Fibroblast of peridontal ligament (primary cell): ENCODE measurements at regions not wholly inside any gene's neighbourhood (a gene's known extent, or its start where the extent isn't known, plus 50 kb on each side); places are given as distances from the start of the nearest gene placed in this dataset.

Experiments
- DNase-seq: peaks from one replicate; pipeline ENCODE4 v3.0.0-alpha.2; 2010; ENCODE audit errors: extremely low read depth

- no peak for DNase-seq
These were observed 668.7 kb downstream of the BRD1 start for GRCh38 chr22:49158741-49159564.

GRCh38 chr22:49157529-49158339 lies 669.9 kb downstream of the BRD1 start:
- DNase-seq = no peak

GRCh38 chr22:49156662-49157285 lies 670.9 kb downstream of the BRD1 start:
- DNase-seq = no peak

DNA sequence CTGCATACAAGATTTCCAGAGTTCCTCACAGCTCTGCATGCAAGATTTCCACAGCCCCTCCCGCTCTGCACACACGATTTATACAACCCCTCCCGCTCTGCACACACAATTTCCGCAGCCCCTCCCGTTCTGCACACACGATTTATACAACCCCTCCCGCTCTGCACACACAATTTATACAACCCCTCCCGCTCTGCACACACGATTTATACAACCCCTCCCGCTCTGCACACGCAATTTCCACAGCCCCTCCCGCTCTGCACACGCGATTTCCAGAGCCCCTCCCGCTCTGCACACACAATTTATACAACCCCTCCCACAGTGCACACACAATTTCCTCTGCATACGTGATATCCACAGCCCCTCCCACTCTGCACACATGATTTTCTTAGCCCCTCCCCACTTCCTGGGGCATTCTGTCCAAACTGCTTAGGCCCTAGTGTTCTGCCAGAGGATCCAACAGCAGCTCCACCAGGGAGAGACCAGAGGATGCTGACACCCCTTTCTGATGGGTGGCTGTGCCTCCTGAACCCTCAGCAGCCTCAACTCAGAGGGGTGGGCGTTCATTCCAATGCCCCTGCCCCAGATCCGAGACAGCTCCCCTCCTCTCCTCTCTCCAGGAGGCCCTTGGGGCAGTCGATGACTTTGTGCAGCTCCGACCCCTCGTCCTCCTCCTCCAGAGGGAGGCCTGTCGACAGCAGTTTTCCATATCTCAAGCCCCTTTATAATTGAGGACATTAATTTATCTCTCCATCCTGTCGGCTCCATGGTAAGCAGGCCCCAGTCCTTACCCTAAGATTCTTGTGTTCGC lies 671.7 kb downstream of the BRD1 start:
- DNase-seq = no peak

DNA sequence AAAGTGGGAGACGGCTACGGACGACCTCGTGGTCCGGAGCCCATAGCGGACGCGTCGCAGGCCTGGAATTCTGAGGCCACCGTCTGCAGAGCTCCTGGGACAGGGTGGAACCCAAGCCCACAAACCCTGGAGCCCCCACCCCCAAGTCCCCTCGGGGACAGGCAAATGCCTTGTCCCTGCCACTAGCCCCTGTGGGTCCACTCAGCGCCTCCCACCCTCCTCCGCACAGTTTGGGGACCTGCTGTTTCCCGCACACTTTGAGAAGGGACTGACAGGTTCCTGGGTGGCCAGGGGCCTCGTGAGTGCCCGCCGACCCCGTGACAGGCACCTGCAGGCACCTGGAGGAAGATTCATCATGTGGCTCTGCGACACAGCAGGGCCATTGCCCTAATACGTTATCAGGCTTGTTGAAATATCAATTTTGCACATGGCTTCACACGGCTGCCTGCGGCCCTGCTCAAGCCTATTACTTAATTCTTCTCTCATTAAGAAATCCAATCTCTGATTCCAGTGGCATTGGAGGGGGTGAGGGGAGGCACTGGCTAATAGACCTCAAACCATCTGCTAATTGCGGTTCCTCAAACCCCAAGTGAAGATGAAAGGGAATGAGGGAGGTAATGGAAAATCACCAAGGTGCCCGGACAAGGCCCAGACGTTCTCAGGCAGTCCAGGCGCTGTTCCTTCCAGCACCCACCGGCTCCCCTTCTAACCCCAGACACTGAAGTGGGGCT lies 672.5 kb downstream of the BRD1 start:
- no peak for DNase-seq

DNA sequence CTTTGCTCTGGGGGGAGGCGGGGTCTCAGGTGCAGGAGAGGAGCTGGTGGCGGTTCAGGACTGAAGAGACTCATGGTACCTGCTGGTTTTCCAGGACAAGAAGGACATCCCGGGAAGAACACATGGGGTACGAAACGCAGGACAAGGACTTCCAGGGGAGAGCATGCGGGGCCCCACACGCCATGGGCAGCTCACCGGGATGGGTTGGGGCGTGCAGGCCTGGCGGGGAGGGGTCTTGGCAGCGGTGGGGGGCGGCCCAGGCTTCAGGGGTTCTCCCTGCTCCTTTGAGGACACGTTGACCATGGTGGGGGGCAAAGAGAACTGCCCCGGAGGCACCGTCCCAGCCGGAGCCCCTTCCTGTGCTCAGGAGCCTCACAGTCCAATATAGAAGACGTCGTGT lies 673.2 kb downstream of the BRD1 start:
- DNase-seq = no peak

DNA sequence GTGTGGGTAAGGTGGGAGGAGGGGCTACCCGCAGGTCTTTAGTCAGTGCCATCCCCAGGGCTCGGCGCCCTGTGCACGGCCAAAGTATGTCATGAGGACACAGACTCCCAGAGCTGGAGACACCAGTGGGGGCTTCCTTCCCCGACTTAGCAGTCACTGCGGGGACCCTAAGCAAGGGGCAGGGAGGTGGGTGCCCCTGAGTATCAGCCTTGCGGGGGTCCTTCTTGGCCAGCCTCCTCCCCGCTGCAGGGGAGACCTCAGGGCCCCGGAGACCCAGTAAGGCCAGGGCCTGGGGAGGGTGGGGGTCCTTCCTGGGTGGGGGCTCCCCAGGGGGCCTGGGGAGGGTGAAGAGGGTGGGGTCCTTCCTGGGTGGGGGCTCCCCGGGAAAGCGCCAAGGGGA lies 673.8 kb downstream of the BRD1 start:
- no peak for DNase-seq

GRCh38 chr22:49152939-49153770 lies 674.5 kb downstream of the BRD1 start:
- DNase-seq = no peak

- DNase-seq = no peak
These were observed 675.3 kb downstream of the BRD1 start for GRCh38 chr22:49152127-49152938.

DNA sequence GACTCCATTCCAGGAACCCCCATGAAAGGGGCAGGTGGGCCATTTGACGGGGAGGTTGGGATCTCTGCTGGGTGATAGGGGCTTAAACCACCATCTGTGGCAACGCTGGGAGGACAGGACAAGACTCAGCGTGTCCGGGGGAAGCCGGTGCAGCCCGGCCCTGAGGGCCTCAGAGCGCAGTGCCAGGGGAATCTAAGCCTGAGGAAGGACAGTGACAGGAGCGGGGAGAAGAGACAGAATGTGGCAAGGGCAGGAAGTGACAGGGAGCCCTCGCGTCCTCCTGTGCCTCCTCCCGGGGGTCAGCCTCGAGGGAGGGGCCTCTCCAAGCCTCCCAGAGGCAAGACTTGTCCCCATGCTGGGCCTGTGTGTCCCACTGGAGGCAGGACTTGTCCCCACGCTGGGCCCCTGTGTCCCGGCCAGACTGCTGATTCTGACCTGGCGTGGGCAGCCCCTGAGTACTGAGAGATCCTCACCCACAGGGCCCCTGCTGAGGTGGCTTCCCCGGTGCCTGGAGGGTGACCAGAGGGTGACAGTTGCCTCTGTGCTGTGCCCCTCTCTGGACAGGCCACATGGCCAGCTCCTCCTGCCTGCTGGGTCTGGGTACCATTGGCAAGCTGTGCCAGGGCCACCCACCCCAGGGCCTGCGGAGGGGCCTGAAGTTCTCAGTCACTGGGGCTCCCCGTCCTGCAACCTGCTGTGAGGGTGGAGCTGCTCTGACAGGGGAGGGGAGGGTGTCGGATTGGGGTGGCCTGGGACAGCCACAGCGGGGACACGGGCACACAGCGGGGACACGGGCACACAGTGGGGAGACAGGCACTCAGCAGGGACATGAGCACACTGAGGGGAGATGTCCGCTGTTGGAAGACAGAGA lies 676.2 kb downstream of the BRD1 start:
- no peak for DNase-seq

DNA sequence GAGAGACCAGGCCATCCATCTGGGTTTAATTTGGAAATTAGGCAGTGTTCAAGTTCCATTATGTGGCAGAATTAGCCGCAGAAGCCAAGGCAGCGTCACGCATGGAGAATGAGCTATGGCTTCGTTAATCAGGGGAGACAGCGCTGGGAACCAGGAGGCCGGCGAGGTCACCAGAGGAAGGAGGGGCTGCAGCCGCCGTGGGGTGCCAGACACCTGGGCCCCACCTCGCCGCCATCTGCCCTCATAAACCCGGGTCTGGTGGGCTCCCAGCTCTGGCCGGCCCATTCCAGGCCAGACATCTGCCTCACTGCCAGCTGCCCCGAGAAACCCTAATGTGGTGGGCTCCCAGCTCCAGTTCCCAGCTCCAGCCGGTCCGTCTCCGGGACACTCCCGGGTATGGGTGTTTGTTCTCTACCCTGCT lies 676.9 kb downstream of the BRD1 start:
- no peak for DNase-seq

- DNase-seq = no peak
These were observed 677.7 kb downstream of the BRD1 start for GRCh38 chr22:49149721-49150608.

- no peak for DNase-seq
These were observed 678.7 kb downstream of the BRD1 start for GRCh38 chr22:49148895-49149418.

DNA sequence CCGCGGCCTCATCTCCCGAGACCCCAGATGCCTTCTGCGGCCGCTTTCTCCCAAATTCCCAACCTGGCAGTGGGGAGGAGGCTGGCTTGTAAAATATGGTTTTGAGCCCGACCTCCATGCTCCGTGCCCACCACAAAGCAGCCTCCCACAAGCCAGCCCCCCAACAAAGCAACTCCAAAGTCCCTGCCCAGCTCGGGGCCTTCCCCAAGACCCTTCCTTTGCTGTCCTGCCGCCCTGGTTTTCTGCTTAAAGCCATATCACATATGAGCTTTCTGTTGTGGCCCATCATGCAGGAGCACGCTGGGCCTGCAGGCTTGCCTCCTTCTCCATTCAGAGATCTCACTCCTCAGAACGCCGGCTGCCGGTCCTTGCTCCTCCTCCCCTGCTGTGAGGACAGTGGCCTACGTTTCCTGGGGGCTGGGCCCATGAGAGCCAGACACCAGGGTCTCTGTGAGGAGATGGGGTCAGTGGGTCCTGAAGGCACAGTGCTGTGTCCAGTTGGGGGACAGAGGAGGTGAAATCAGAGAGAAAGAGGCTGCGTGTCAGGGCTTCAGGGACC lies 680.0 kb downstream of the BRD1 start:
- DNase-seq = no peak

DNA sequence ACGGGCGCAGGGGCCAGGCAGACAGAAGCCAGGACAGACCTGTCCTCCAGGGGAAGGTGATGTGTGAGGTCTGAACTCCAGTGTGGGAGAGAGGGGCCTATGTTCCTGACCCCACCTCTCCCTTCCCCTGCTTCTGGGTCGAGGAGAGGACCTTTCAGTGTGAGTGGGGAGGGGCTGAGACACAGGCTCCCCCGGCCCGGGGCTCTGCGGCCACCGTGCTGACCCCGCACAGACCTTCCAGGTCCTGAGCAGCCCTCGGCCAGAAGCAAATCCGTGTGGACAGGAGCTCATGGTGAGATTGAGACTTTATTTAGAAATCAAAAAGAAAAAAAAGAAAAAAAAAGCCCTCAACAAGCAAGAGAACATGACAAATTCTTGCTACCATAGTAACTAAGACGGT lies 680.5 kb downstream of the BRD1 start:
- DNase-seq = no peak

DNA sequence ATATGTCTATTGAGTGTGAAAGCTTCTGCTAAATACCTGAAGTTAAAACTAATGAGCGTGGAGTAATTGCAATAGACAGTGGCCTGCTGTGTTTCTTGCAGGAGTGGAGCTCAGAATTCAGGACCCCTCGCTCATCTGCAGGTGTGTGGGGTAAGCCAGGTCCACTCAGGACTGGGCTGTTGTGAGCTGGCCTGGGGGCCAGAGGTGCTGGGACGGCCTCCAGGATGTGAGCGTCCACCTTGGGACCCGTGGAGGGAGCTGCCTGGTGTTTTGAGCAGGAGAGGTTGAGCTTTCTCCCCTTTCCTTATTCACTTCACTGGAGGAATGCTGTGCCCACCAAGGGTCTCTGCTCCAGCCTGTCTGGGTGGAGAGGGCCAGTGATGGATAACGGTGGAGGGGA lies 681.2 kb downstream of the BRD1 start:
- DNase-seq = no peak

- DNase-seq = no peak
These were observed 683.9 kb downstream of the BRD1 start for GRCh38 chr22:49143812-49144211.
